ENCODE measurements at regions not wholly inside any gene's neighbourhood (a gene's known extent, or its start where the extent isn't known, plus 50 kb on each side); places are given as distances from the start of the nearest gene placed in this dataset.

- no peak for TF ChIP-seq POLR2AphosphoS5 (IDR thresholded peaks at IDR 0.05)
- no peak for TF ChIP-seq CTCF (IDR thresholded peaks at IDR 0.05)
- TF ChIP-seq POLR2A (IDR thresholded peaks at IDR 0.05) = no peak
These were observed 1096.1 kb downstream of the OLFM4 start for GRCh38 chr13:54124700-54125099.

Measured in sigmoid colon (tissue), 4 donors.